ENCODE measurements at regions not wholly inside any gene's neighbourhood (a gene's known extent, or its start where the extent isn't known, plus 50 kb on each side); places are given as distances from the start of the nearest gene placed in this dataset.

- TF ChIP-seq ZNF777 (tag by site-specific recombination; IDR thresholded peaks at IDR 0.05; ENCODE audit: borderline replicate concordance) (no peak), ZNF121 (tag by site-specific recombination; IDR thresholded peaks at IDR 0.05) (no peak), ATF2 (tag by site-specific recombination; IDR thresholded peaks at IDR 0.05; ENCODE audit: low read depth) (no peak), ZFP41 (tag by site-specific recombination; IDR thresholded peaks at IDR 0.05; ENCODE audit: borderline replicate concordance) (no peak), ZNF223 (tag by site-specific recombination; IDR thresholded peaks at IDR 0.05) (no peak), ZFP37 (tag by site-specific recombination; IDR thresholded peaks at IDR 0.05) (no peak), CTCF (tag by site-specific recombination; IDR thresholded peaks at IDR 0.05) (no peak), ZBTB26 (tag by site-specific recombination; optimal IDR thresholded peaks at IDR 0.05) (no peak)
- TF ChIP-seq, protein P1, sequence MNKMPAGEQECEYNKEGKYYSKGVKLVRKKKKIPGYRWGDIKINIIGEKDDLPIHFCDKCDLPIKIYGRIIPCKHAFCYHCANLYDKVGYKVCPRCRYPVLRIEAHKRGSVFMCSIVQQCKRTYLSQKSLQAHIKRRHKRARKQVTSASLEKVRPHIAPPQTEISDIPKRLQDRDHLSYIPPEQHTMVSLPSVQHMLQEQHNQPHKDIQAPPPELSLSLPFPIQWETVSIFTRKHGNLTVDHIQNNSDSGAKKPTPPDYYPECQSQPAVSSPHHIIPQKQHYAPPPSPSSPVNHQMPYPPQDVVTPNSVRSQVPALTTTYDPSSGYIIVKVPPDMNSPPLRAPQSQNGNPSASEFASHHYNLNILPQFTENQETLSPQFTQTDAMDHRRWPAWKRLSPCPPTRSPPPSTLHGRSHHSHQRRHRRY (tag by site-specific recombination; IDR thresholded peaks at IDR 0.05) = no peak
Observed at GRCh38 chr7:80319461-80319860, 184.8 kb downstream of the GNAI1 start.

Data from HEK293 (cell line).